BLaER1 (cell line): ENCODE measurements at regions not wholly inside any gene's neighbourhood (a gene's known extent, or its start where the extent isn't known, plus 50 kb on each side); places are given as distances from the start of the nearest gene placed in this dataset.

Source experiments
- H3K27ac ChIP-seq: shearing (Covaris generic); formaldehyde crosslinking; 2 replicates; pipeline ENCODE4 v1.8.1; 2022
- H3K27me3 ChIP-seq: shearing (Covaris generic); formaldehyde crosslinking; 2 replicates; pipeline ENCODE4 v1.8.1; 2022
- H3K36me3 ChIP-seq: shearing (Covaris generic); formaldehyde crosslinking; 2 replicates; pipeline ENCODE4 v1.8.1; 2022
- H3K4me1 ChIP-seq: shearing (Covaris generic); formaldehyde crosslinking; 2 replicates; pipeline ENCODE4 v1.8.1; 2022
- H3K4me2 ChIP-seq: shearing (Covaris generic); formaldehyde crosslinking; 2 replicates; pipeline ENCODE4 v1.8.1; 2022
- H3K4me3 ChIP-seq: shearing (Covaris generic); formaldehyde crosslinking; 2 replicates; pipeline ENCODE4 v1.8.1; 2022
- H3K9ac ChIP-seq: shearing (Covaris generic); formaldehyde crosslinking; 2 replicates; pipeline ENCODE4 v1.8.1; 2022
- H3K9me3 ChIP-seq: shearing (Covaris generic); formaldehyde crosslinking; 2 replicates; pipeline ENCODE4 v1.8.1; 2022
- H4K20me1 ChIP-seq: shearing (Covaris generic); formaldehyde crosslinking; 2 replicates; pipeline ENCODE4 v1.8.1; 2022
- Cebpa-rat ChIP-seq: shearing (Covaris generic); IDR thresholded peaks from 2 replicates; pipeline ENCODE4 v1.8.1; 2022

DNA sequence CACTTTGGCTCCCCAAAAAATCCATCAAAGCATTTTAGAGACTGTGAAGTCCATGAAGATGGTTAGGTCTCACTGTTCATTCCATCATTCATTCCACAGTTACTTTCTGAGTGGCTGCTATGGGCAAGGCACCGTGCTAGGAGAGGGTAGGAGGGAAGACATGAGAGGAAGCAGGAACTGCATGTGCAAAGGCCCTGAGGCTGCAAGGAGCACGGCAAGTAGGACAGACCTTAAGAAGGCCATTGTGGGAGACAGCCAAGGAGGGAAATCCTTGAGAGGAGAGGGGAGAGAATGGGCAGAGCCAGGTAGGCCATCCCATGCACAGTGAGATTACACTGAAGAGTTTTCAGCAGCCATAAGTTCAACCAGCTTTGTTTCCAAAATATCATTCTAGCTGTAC is 196.2 kb upstream of the DYNLRB2 start:
- Histone ChIP-seq H3K27ac (no peak overlapping the region), H3K4me2 (peak overlapping the region; percentile 72), H4K20me1 (no peaks in the 10 kb centered on the region), H3K36me3 (no peaks in the 10 kb centered on the region), H3K9me3 (no peaks in the 10 kb centered on the region), H3K27me3 (no peaks in the 10 kb centered on the region), H3K4me3 (no peak overlapping the region), H3K4me1 (peaks cover 63% of the 10 kb centered on the region), H3K9ac (no peak overlapping the region)
- no peak for TF ChIP-seq Cebpa-rat

DNA sequence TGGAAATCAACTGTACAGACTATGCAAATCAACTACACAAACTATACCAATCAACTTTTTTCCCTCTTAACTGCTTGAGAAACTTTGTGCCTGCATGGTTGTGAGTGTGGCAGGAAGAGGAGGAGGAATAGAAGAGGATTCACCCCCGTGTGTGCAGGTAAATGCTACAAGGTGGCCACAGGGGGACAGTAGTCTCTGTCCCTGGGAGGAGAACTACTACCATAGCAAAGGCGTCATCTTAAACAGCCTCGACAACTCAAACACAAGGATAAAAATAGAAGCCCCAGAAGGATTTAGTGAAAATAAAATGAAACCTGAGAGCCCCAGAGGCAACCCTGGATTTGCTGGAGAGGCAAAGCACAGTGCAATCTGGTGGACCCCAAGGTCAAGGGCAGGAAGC is 199.5 kb upstream of the DYNLRB2 start:
- no peaks in the 10 kb centered on the region for H3K36me3 ChIP-seq
- no peak overlapping the region for H3K27ac ChIP-seq
- H3K9ac ChIP-seq, result no peak overlapping the region
- TF ChIP-seq Cebpa-rat, result no peak
- H3K4me2 ChIP-seq, result peak overlapping the region; percentile 56
- no peaks in the 10 kb centered on the region for H3K9me3 ChIP-seq
- peaks cover 38% of the 10 kb centered on the region for H3K4me1 ChIP-seq
- H4K20me1 ChIP-seq, result no peaks in the 10 kb centered on the region
- H3K27me3 ChIP-seq, result no peaks in the 10 kb centered on the region
- no peak overlapping the region for H3K4me3 ChIP-seq

DNA sequence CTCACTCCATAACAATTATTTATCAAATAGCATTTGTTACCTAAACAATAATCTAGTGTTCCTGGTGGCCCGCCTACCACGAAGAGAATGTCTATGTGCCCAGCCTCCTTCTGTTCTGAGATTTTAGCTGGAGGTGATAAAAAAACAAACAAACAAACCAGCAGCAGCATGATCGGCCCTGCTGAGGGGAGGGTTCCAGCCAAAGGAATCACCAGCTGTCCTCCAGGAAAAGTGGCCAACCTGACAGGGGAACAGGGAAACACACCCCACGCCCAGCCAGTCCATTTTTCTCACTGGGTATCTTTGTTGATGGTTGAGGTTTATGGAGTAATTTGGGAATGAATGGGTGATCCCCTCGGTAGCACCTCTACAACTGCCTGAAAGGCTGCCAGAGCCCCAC is 203.0 kb upstream of the DYNLRB2 start:
- Histone ChIP-seq H4K20me1 (no peaks in the 10 kb centered on the region), H3K27ac (no peak overlapping the region), H3K36me3 (no peaks in the 10 kb centered on the region), H3K4me3 (no peak overlapping the region), H3K9ac (no peak overlapping the region), H3K4me1 (peaks cover 19% of the 10 kb centered on the region), H3K27me3 (no peaks in the 10 kb centered on the region), H3K9me3 (no peaks in the 10 kb centered on the region), H3K4me2 (no peak overlapping the region)
- TF ChIP-seq Cebpa-rat, result no peak

DNA sequence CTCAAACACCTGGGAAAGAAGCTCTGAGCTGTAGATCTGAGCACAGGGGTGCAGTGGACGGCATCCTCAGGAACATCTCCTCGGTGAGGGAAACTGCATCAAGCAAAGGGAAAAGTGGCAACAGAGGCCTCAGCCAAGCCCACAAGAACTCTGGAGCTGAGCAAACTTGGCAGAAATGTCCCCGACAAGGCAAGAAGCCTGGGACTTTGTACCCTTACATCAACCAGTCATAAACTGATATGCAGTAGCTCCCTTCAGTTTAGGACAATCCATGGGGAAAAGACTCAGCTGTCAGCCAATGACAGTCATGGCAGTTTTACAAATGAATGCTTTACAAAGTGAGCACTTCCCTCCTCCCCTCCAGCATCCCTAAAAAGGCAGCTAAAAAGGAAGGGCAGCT is 210.0 kb upstream of the DYNLRB2 start:
- no peaks in the 10 kb centered on the region for H3K4me1 ChIP-seq
- H3K4me3 ChIP-seq, result no peak overlapping the region
- no peaks in the 10 kb centered on the region for H3K36me3 ChIP-seq
- no peak overlapping the region for H3K27ac ChIP-seq
- H4K20me1 ChIP-seq, result no peaks in the 10 kb centered on the region
- no peak overlapping the region for H3K4me2 ChIP-seq
- H3K9me3 ChIP-seq, result no peaks in the 10 kb centered on the region
- no peaks in the 10 kb centered on the region for H3K27me3 ChIP-seq
- no peak overlapping the region for H3K9ac ChIP-seq
- TF ChIP-seq Cebpa-rat, result no peak

DNA sequence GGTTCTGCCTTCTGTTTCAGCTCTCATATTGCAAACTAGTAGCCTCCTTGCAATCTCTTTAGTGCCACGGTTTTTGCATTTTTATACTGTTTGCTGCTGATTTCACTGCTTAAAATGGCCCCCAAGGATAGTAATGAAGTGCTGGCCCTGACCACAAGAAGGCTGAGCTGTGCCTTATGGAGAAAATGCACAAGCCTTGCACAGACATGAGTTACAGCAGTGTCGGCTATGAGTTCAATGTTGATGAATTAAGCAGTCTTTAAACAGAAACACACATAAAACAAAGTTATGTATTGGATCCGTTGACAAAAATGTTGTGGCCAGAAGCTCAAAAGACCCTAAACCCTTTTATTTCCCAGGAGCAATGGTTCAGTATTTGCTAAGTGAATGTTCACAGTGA is 210.6 kb upstream of the DYNLRB2 start:
- no peaks in the 10 kb centered on the region for H3K27me3 ChIP-seq
- no peaks in the 10 kb centered on the region for H3K36me3 ChIP-seq
- no peak overlapping the region for H3K27ac ChIP-seq
- no peaks in the 10 kb centered on the region for H3K9me3 ChIP-seq
- TF ChIP-seq Cebpa-rat, result no peak
- H3K4me1 ChIP-seq, result no peaks in the 10 kb centered on the region
- no peak overlapping the region for H3K4me2 ChIP-seq
- H3K4me3 ChIP-seq, result no peak overlapping the region
- no peak overlapping the region for H3K9ac ChIP-seq
- H4K20me1 ChIP-seq, result no peaks in the 10 kb centered on the region

DNA sequence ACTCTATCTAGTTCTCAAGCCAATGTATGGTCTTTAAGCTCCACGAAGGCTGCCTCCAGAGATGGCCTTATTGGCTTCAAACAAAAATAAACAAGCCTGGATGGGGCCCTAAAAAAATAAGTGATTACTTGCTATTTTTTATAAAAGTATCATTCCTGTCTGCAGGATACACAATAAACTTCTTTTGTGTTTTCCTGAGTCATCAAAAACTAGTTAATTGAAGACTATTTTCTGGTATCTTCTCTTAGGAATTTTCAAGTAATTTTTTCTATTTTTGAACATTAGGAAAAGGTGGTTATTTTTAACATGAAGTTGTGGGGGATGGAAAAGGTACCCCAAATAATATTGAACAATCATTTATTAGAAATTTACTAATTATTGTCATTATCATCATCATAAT is 213.1 kb upstream of the DYNLRB2 start:
- no peak for TF ChIP-seq Cebpa-rat

DNA sequence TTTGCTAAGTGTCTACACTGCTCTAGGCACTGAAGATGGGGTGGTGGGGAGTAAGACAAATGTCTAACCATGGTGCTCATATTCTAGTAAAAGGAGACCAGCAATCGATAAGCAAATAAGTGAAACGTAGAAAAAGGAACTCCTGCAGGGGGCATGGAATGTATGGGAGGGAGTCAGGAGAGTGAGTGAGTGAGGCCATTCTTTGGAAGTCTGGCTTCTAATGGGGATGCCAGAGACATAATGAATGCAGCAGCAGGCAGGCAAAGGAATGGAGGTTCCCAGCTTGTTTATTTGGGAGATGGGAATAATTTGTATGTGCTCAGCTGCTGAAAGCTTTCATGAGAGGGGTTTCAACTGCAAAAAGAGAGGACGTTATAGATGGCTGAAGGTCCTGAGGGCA is 216.4 kb upstream of the DYNLRB2 start:
- H3K27me3 ChIP-seq, result no peaks in the 10 kb centered on the region
- H3K9ac ChIP-seq, result no peak overlapping the region
- H3K4me2 ChIP-seq, result no peak overlapping the region
- H3K4me1 ChIP-seq, result no peaks in the 10 kb centered on the region
- TF ChIP-seq Cebpa-rat, result no peak
- no peak overlapping the region for H3K27ac ChIP-seq
- no peaks in the 10 kb centered on the region for H3K9me3 ChIP-seq
- H3K4me3 ChIP-seq, result no peak overlapping the region
- H3K36me3 ChIP-seq, result no peaks in the 10 kb centered on the region
- no peaks in the 10 kb centered on the region for H4K20me1 ChIP-seq

More for the DNA sequence above, 213.1 kb upstream of the DYNLRB2 start:
- no peak overlapping the region for H3K27ac ChIP-seq
- H3K9me3 ChIP-seq, result no peaks in the 10 kb centered on the region
- no peaks in the 10 kb centered on the region for H3K27me3 ChIP-seq
- no peaks in the 10 kb centered on the region for H4K20me1 ChIP-seq
- no peak overlapping the region for H3K4me3 ChIP-seq
- H3K9ac ChIP-seq, result no peak overlapping the region
- no peaks in the 10 kb centered on the region for H3K4me1 ChIP-seq
- no peak overlapping the region for H3K4me2 ChIP-seq
- no peaks in the 10 kb centered on the region for H3K36me3 ChIP-seq

DNA sequence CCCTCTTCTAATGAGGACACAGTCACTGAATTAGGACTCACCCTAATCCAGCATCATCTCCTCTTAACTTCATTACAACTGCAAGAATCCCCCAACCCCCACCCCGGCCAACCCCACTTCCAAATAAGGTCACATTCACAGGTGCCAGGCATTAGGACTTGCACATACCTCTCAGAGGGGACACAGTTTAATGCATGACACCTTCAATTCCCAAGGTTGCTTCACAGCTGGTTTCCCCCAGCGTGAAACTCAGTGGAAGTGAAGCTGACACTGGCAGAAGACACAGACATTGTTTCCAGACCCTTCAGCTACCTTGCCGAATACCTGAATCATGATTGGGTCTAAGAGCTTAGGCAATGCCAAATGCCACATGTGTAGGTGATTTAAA is 217.0 kb upstream of the DYNLRB2 start:
- no peak overlapping the region for H3K9ac ChIP-seq
- H3K36me3 ChIP-seq, result no peaks in the 10 kb centered on the region
- no peaks in the 10 kb centered on the region for H4K20me1 ChIP-seq
- H3K4me2 ChIP-seq, result no peak overlapping the region
- H3K4me1 ChIP-seq, result no peaks in the 10 kb centered on the region
- no peaks in the 10 kb centered on the region for H3K27me3 ChIP-seq
- TF ChIP-seq Cebpa-rat, result no peak
- H3K4me3 ChIP-seq, result no peak overlapping the region
- H3K27ac ChIP-seq, result no peak overlapping the region
- H3K9me3 ChIP-seq, result no peaks in the 10 kb centered on the region

DNA sequence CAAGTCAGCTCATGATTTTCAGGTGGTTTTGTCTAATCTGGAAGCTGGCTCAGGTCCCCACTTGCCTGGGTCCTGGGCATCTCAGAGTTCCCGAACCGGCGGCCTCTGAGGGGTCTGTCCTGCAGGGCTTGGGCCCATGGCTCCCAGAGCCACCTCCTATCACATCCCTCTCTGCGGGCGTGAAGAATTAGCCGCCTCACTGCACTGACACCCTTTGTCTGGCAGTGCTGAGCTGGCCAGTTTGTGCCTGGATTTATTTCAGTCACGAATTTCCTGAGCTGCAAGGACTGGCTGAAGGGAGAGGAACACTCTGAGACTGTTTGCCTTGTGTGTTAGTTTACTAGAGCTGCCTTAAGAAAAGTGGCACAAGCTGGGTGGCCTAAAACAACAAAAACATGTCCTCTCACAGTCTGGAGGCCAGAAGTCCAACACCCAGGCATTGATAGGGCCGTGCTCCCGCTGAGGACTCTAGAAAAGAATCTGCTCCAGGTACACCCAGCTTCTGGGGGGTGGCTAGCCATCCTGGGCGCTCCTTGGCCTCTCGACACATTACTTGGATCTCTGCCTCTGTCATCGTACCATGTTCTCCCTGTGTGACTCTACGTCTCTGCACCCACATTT is 217.5 kb upstream of the DYNLRB2 start:
- H4K20me1 ChIP-seq, result no peaks in the 10 kb centered on the region
- H3K27me3 ChIP-seq, result no peaks in the 10 kb centered on the region
- no peak overlapping the region for H3K4me3 ChIP-seq
- no peak for TF ChIP-seq Cebpa-rat
- H3K4me1 ChIP-seq, result no peaks in the 10 kb centered on the region
- H3K27ac ChIP-seq, result no peak overlapping the region
- H3K36me3 ChIP-seq, result no peaks in the 10 kb centered on the region
- no peak overlapping the region for H3K4me2 ChIP-seq
- no peaks in the 10 kb centered on the region for H3K9me3 ChIP-seq
- no peak overlapping the region for H3K9ac ChIP-seq

DNA sequence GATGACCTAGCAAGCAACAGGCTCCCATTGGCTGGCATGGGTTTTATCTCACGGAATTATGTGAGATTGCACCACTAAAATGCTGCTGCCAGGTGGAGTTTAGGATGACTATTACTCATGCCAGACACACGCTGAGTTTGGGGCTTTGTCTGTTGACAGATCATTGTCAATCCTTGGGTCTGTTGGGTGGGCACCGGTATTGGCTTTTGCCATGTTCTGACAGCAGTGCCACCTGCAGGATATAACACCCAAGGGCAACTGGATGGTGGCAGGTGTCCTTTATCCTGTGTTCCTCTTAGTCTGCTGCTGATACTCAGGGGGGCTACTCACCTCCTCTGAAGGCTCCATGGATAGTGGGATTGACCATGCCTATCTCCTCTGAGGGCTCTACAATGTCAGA is 221.6 kb upstream of the DYNLRB2 start:
- H3K9me3 ChIP-seq, result no peaks in the 10 kb centered on the region
- H3K4me1 ChIP-seq, result 0 out of 2 replicates have a peak, but pooled peaks cover 6% of the 10 kb centered on the region
- no peak overlapping the region for H3K4me2 ChIP-seq
- no peak overlapping the region for H3K4me3 ChIP-seq
- H3K27ac ChIP-seq, result no peak overlapping the region
- H3K27me3 ChIP-seq, result no peaks in the 10 kb centered on the region
- no peaks in the 10 kb centered on the region for H3K36me3 ChIP-seq
- TF ChIP-seq Cebpa-rat, result no peak
- no peaks in the 10 kb centered on the region for H4K20me1 ChIP-seq
- H3K9ac ChIP-seq, result no peak overlapping the region

DNA sequence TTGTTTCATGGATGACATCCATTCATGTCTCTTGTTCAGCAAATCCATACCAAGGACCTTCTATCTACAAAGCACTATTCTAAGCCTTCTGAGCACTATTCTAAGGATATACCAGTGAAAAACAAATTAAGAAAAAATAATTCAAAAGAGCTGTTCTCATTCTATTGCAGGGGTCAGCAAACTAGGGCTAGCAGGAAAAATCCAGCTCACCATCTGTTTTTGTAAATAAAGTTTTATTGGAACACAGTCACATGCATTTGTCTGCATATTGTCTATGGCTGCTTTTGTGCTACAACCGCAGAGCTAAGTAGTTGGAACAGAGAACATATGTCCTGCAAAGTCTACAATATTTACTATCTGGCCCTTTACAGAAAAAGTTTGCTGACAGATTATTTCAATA is 222.7 kb upstream of the DYNLRB2 start:
- Histone ChIP-seq H3K4me3 (no peak overlapping the region), H4K20me1 (no peaks in the 10 kb centered on the region), H3K27ac (no peak overlapping the region), H3K36me3 (no peaks in the 10 kb centered on the region), H3K9me3 (no peaks in the 10 kb centered on the region), H3K27me3 (no peaks in the 10 kb centered on the region), H3K4me1 (0 out of 2 replicates have a peak, but pooled peaks cover 6% of the 10 kb centered on the region), H3K4me2 (peak overlapping the region; percentile 6; the same call in 1 of the 2 replicates), H3K9ac (no peak overlapping the region)
- TF ChIP-seq Cebpa-rat, result no peak
